GM20000 (cell line): ENCODE measurements at regions not wholly inside any gene's neighbourhood (a gene's known extent, or its start where the extent isn't known, plus 50 kb on each side); places are given as distances from the start of the nearest gene placed in this dataset.

ENCODE experiments used
- DNase-seq: peaks from one replicate; pipeline ENCODE4 v3.0.0; 2012; ENCODE audit warnings: low spot score
- CTCF ChIP-seq: IDR thresholded peaks from 2 replicates; pipeline ENCODE4 v1.5.1; 2012; ENCODE audit warnings: mild to moderate bottlenecking, control low read depth; ENCODE audit errors: extremely low read depth, missing control alignments

GRCh38 chr1:239550178-239550577 is 163.8 kb downstream of the CHRM3 start:
- no peak for DNase-seq
- no peak for TF ChIP-seq CTCF

DNA sequence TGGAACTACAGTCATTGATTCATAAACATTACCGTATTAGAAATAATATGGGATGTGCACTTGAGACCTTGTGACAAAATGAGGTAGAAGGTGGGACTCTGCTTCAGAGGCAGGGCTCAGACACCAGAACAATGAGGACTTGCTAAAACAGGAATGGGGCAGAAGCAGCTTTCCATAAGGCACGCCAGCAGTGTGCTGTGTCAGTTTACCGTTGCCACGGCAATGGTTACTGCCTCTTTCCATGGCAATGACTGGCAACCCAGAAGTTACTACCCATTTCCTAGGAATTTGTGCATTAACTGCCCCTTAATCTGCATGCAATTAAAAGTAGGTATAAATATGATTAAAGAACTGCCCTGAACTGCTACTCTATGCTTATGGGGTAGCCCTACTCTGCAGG is 169.0 kb downstream of the CHRM3 start:
- DNase-seq = no peak
- no peak for TF ChIP-seq CTCF

GRCh38 chr1:239558559-239558958 is 172.2 kb downstream of the CHRM3 start:
- TF ChIP-seq CTCF = no peak
- no peak for DNase-seq

DNA sequence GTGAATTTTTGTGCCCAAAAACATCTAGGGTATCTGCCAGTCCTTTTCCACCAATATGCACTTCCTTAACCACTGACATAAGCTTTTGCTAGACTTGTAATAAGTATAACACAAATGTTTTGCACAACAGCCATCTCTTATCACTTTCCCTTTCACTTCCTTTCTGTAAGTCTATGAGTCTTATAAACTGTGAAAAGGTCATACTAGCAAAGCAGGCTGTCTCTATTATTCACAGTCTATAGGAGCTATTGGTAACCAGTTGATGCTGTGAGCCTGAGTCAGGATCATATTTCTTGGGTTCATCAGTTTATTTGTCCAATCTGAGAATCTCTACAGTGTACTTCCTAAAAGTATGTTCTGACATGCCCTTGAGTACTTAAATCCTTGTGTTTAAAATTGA is 172.6 kb downstream of the CHRM3 start:
- no peak for DNase-seq
- no peak for TF ChIP-seq CTCF

- TF ChIP-seq CTCF = no peak
- no peak for DNase-seq
Measured at GRCh38 chr1:239560921-239561320, 174.6 kb downstream of the CHRM3 start.

DNA sequence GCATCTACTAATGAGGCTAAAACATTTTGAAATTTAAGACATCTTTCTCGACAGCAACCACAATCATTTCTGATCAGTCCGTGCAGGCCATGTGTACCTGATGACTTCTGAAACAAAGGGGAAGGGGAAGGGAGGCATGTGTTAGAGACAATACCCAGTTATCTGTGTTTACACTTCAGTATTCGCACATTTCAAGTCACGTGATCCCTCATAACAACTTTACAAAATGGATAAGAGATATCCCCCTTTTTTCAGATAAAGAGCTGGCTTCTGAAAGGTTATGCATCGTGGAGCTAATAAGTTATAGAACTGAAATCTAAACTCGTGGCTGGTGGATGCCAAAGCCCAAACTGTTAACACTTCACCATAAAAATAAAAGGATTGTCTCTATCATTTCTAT is 175.7 kb downstream of the CHRM3 start:
- no peak for TF ChIP-seq CTCF
- DNase-seq = no peak

GRCh38 chr1:239563681-239564080 is 177.3 kb downstream of the CHRM3 start:
- no peak for DNase-seq
- TF ChIP-seq CTCF = no peak
